ENCODE measurements at regions not wholly inside any gene's neighbourhood (a gene's known extent, or its start where the extent isn't known, plus 50 kb on each side); places are given as distances from the start of the nearest gene placed in this dataset.

DNA sequence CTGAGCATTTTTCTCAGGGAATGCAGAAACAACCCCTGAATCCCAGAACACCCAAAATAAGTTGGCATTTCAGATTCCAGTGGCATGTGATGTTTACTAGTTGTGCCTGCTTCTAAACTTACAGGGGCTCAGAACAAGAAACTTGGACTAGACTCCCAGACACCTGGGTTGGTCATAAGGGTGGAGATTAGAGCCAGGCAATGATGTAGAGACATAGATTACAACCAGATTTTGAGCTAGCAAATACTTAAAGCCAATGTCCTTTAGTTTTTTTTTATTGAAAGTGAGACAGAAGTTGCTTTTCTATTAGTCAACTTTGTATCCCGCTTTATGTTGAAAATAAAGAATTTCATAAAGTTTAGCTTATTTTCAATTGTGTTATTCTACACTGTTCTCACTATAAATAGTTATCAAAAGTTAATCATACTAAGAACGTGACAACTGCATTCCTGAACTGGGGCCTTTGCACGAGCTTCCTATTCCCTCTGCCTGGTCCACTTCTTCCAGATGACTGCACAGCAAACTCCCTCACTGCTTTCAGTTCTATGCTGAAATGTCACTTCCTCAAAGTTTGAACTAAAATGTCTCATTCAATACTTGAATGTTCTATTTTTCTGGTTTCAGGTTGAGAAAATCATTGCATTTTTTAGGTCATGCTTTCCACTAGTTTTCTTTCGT lies 224.7 kb upstream of the PPP1R2C start:
- TF ChIP-seq, protein P1, sequence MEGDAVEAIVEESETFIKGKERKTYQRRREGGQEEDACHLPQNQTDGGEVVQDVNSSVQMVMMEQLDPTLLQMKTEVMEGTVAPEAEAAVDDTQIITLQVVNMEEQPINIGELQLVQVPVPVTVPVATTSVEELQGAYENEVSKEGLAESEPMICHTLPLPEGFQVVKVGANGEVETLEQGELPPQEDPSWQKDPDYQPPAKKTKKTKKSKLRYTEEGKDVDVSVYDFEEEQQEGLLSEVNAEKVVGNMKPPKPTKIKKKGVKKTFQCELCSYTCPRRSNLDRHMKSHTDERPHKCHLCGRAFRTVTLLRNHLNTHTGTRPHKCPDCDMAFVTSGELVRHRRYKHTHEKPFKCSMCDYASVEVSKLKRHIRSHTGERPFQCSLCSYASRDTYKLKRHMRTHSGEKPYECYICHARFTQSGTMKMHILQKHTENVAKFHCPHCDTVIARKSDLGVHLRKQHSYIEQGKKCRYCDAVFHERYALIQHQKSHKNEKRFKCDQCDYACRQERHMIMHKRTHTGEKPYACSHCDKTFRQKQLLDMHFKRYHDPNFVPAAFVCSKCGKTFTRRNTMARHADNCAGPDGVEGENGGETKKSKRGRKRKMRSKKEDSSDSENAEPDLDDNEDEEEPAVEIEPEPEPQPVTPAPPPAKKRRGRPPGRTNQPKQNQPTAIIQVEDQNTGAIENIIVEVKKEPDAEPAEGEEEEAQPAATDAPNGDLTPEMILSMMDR (IDR thresholded peaks at IDR 0.05): no peak
- no peak for TF ChIP-seq EZH2 (IDR thresholded peaks at IDR 0.05; ENCODE audit: borderline replicate concordance, insufficient read depth, low read depth, low read length, poor library complexity, severe bottlenecking)

Data from B cell (primary cell).